Stomach (tissue), 4 donors: ENCODE measurements at regions not wholly inside any gene's neighbourhood (a gene's known extent, or its start where the extent isn't known, plus 50 kb on each side); places are given as distances from the start of the nearest gene placed in this dataset.

Source experiments
- CTCF ChIP-seq, 7 experiments: fragments of 450-650 bp in 4 of 7; fragments of 200-600 bp in 3 of 7; sonication (generic) in 3 of 7; IDR thresholded peaks; one replicate each; pipeline ENCODE4 v1.5.1; 2016 to 2019; ENCODE audit warnings: antibody characterized with exemption in 7 of 7, control low read depth in 2 of 7, mild to moderate bottlenecking in 1 of 7
- EP300 ChIP-seq: sonication (generic); formaldehyde crosslinking; IDR thresholded peaks from one replicate; pipeline ENCODE4 v1.6.1; 2017; ENCODE audit warnings: antibody characterized with exemption
- POLR2AphosphoS5 ChIP-seq, 3 donors: sonication (generic); formaldehyde crosslinking; IDR thresholded peaks; one replicate each; pipeline ENCODE4 v1.6.1; 2016; ENCODE audit warnings: antibody characterized with exemption in 3 of 3

DNA sequence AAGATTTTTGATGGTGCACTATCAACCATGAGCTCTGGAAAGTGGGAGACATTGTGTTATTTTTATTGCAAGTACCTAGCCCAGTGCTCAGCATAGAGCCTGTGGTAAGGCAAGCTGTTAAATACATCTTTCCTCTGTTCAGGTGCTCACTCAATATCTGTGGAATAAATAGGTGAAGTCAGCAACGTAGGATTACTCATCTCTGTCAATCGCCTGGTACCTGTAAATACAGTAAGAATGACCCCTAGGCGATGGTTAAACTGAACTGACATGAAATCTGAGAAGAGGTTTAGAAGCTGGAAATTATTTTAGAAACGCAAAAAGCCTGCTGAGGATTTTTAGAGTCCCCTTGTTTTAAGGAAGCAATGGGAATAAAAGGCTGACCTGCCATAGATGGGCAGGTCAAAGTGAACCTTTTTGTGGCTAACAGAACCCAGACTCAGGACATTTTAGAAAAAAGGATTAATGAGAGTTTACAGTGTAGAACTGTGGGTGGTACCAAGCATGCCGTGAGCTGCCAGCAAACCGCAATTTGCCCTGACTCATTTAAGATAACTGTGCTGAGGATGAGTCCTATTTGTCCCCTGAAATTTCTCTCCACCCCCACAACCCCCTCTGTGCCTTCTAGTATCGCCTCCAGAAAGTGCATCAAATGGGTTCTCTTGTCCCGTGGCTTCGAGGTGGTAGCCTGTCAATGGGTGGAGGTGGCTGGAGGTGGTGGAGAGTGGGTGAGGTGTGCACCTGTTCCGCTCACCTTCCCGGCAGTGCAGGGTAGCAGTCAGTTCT lies 375.1 kb downstream of the MED10 start:
- no peak for TF ChIP-seq CTCF (IDR thresholded peaks at IDR 0.05)
- no peak for TF ChIP-seq POLR2AphosphoS5 (IDR thresholded peaks at IDR 0.05)
- no peak for TF ChIP-seq EP300
